Hypothalamus (tissue), 51 donors: ENCODE measurements at regions not wholly inside any gene's neighbourhood (a gene's known extent, or its start where the extent isn't known, plus 50 kb on each side); places are given as distances from the start of the nearest gene placed in this dataset.

ENCODE experiments used
- DNase-seq, 51 donors: peaks; one replicate each; lab custom pipeline; 2025; lab: John Stamatoyannopoulos, UW

- DNase-seq = no peak
Measured at GRCh38 chr4:16377887-16378286, 151.6 kb upstream of the TAPT1 start.

GRCh38 chr4:16365036-16365569, 138.8 kb upstream of the TAPT1 start:
- no peak for DNase-seq

GRCh38 chr4:16360694-16361262, 134.5 kb upstream of the TAPT1 start:
- DNase-seq = no peak

GRCh38 chr4:16353165-16353564, 126.9 kb upstream of the TAPT1 start:
- DNase-seq = no peak

GRCh38 chr4:16351161-16351560, 124.9 kb upstream of the TAPT1 start:
- no peak for DNase-seq

- DNase-seq = no peak
Measured at GRCh38 chr4:16344853-16345252, 118.6 kb upstream of the TAPT1 start.

- DNase-seq = no peak
Measured at GRCh38 chr4:16337936-16338335, 111.7 kb upstream of the TAPT1 start.

GRCh38 chr4:16334601-16335000, 108.3 kb upstream of the TAPT1 start:
- DNase-seq = no peak

GRCh38 chr4:16329797-16330134, 103.5 kb upstream of the TAPT1 start:
- no peak for DNase-seq

- DNase-seq = no peak
Measured at GRCh38 chr4:16329125-16329796, 103.0 kb upstream of the TAPT1 start.

- no peak for DNase-seq
Measured at GRCh38 chr4:16322183-16322582, 95.9 kb upstream of the TAPT1 start.

GRCh38 chr4:16315456-16315855, 89.2 kb upstream of the TAPT1 start:
- no peak for DNase-seq

GRCh38 chr4:16310606-16311005, 84.3 kb upstream of the TAPT1 start:
- DNase-seq = no peak

- DNase-seq = no peak
Measured at GRCh38 chr4:16302648-16303047, 76.4 kb upstream of the TAPT1 start.

- no peak for DNase-seq
Measured at GRCh38 chr4:16297003-16297402, 70.7 kb upstream of the TAPT1 start.

GRCh38 chr4:16294455-16294854, 68.2 kb upstream of the TAPT1 start:
- DNase-seq = no peak

- DNase-seq = no peak
Measured at GRCh38 chr4:16293210-16293838, 67.1 kb upstream of the TAPT1 start.

- no peak for DNase-seq
Measured at GRCh38 chr4:16292585-16292984, 66.3 kb upstream of the TAPT1 start.

- DNase-seq = no peak
Measured at GRCh38 chr4:16290681-16291420, 64.6 kb upstream of the TAPT1 start.

- DNase-seq = peak in 3 of 51 donors; percentile 5 to 34 (median 15)
Measured at GRCh38 chr4:16289897-16290554, 63.8 kb upstream of the TAPT1 start.

GRCh38 chr4:16284050-16284449, 57.8 kb upstream of the TAPT1 start:
- DNase-seq = no peak
